HL-60 (cell line): ENCODE measurements at regions not wholly inside any gene's neighbourhood (a gene's known extent, or its start where the extent isn't known, plus 50 kb on each side); places are given as distances from the start of the nearest gene placed in this dataset.

Experiments
- CTCF ChIP-seq: IDR thresholded peaks from one replicate; pipeline ENCODE4 v1.5.1; 2011; ENCODE audit warnings: low read length, control low read depth, inconsistent platforms; ENCODE audit not compliant: insufficient read depth
- GABPA ChIP-seq: IDR thresholded peaks from 2 replicates; pipeline ENCODE4 v1.6.1; 2012; ENCODE audit warnings: low read depth
- POLR2AphosphoS5 ChIP-seq: IDR thresholded peaks from 2 replicates; pipeline ENCODE4 v1.6.1; 2012; ENCODE audit warnings: low read depth
- REST ChIP-seq: IDR thresholded peaks from 2 replicates; pipeline ENCODE4 v1.6.1; 2012; ENCODE audit warnings: low read depth; ENCODE audit not compliant: insufficient replicate concordance
- SPI1 ChIP-seq: IDR thresholded peaks from 2 replicates; pipeline ENCODE4 v1.6.1; 2012; ENCODE audit warnings: low read depth, mild to moderate bottlenecking, borderline replicate concordance

GRCh38 chr20:55342822-55343221 is 662.5 kb downstream of the CBLN4 start:
- TF ChIP-seq CTCF = no peak
- TF ChIP-seq POLR2AphosphoS5 = no peak
- no peak for TF ChIP-seq SPI1
- no peak for TF ChIP-seq GABPA
- no peak for TF ChIP-seq REST
